H9 (cell line): ENCODE measurements at regions not wholly inside any gene's neighbourhood (a gene's known extent, or its start where the extent isn't known, plus 50 kb on each side); places are given as distances from the start of the nearest gene placed in this dataset.

Experiments
- DNase-seq: peaks from one replicate; pipeline ENCODE4 v3.0.0-alpha.2; 2017
- H2AFZ ChIP-seq: one replicate; pipeline ENCODE4 v1.6.1; 2013; ENCODE audit warnings: mild to moderate bottlenecking, low read length, control low read depth, moderate library complexity
- H2AK5ac ChIP-seq: 2 replicates; pipeline ENCODE4 v1.6.1; 2013; ENCODE audit warnings: low read length, control low read depth, mixed read lengths; ENCODE audit not compliant: insufficient read length
- H2BK120ac ChIP-seq: one replicate; pipeline ENCODE4 v1.6.1; 2013; ENCODE audit warnings: low read depth, mild to moderate bottlenecking, low read length, control low read depth, inconsistent platforms; ENCODE audit not compliant: poor library complexity, severe bottlenecking
- H2BK12ac ChIP-seq: 2 replicates; pipeline ENCODE4 v1.6.1; 2013; ENCODE audit warnings: low read length, control low read depth, mixed read lengths, low read depth; ENCODE audit not compliant: insufficient read length
- H2BK15ac ChIP-seq: 2 replicates; pipeline ENCODE4 v1.6.1; 2013; ENCODE audit warnings: low read depth, low read length, control low read depth
- H2BK20ac ChIP-seq: one replicate; pipeline ENCODE4 v1.6.1; 2013; ENCODE audit warnings: low read depth, mild to moderate bottlenecking, low read length, control low read depth, inconsistent platforms; ENCODE audit not compliant: poor library complexity, severe bottlenecking
- H2BK5ac ChIP-seq: 2 replicates; pipeline ENCODE4 v1.6.1; 2013; ENCODE audit warnings: low read length, control low read depth, mixed read lengths; ENCODE audit not compliant: insufficient read length
- H3K14ac ChIP-seq: 2 replicates; pipeline ENCODE4 v1.6.1; 2013; ENCODE audit warnings: low read length, control low read depth; ENCODE audit not compliant: insufficient read depth
- H3K18ac ChIP-seq: 2 replicates; pipeline ENCODE4 v1.6.1; 2013; ENCODE audit warnings: low read depth, mild to moderate bottlenecking, mixed read lengths, low read length, control low read depth; ENCODE audit not compliant: insufficient read length
- H3K23ac ChIP-seq: 2 replicates; pipeline ENCODE4 v1.6.1; 2013; ENCODE audit warnings: low read length, control low read depth, mixed read lengths, low read depth; ENCODE audit not compliant: insufficient read length
- H3K23me2 ChIP-seq: 2 replicates; pipeline ENCODE4 v1.6.1; 2013; ENCODE audit warnings: low read depth, mild to moderate bottlenecking, mixed read lengths, low read length, control low read depth; ENCODE audit not compliant: insufficient read length, poor library complexity, severe bottlenecking
- H3K27ac ChIP-seq: 2 replicates; pipeline ENCODE4 v1.5.1; 2013; ENCODE audit warnings: low read length, control low read depth, mixed read lengths, low read depth; ENCODE audit not compliant: insufficient read length
- H3K27me3 ChIP-seq: 2 replicates; pipeline ENCODE4 v1.6.1; 2013; ENCODE audit warnings: low read length, control low read depth, inconsistent platforms; ENCODE audit not compliant: insufficient read depth
- H3K4ac ChIP-seq: 2 replicates; pipeline ENCODE4 v1.6.1; 2013; ENCODE audit warnings: low read depth, mild to moderate bottlenecking, control low read depth, inconsistent platforms, low read length, moderate library complexity
- H3K4me1 ChIP-seq: 2 replicates; pipeline ENCODE4 v1.6.1; 2013; ENCODE audit warnings: low read length, control low read depth, inconsistent platforms; ENCODE audit not compliant: insufficient read depth
- H3K4me2 ChIP-seq: 2 replicates; pipeline ENCODE4 v1.6.1; 2013; ENCODE audit warnings: low read length, control low read depth, mixed read lengths; ENCODE audit not compliant: insufficient read length, insufficient read depth
- H3K56ac ChIP-seq: 2 replicates; pipeline ENCODE4 v1.6.1; 2013; ENCODE audit warnings: low read depth, mild to moderate bottlenecking, mixed read lengths, low read length, control low read depth; ENCODE audit not compliant: insufficient read length
- H3K79me1 ChIP-seq: 2 replicates; pipeline ENCODE4 v1.6.1; 2013; ENCODE audit warnings: low read depth, mild to moderate bottlenecking, moderate library complexity, low read length, control low read depth, inconsistent platforms; ENCODE audit not compliant: insufficient read depth, poor library complexity, severe bottlenecking
- H3K79me2 ChIP-seq: 2 replicates; pipeline ENCODE4 v1.6.1; 2013; ENCODE audit warnings: low read length, control low read depth, inconsistent platforms; ENCODE audit not compliant: insufficient read depth
- H3K9ac ChIP-seq: 2 replicates; pipeline ENCODE4 v1.6.1; 2013; ENCODE audit warnings: low read length, control low read depth, mixed read lengths; ENCODE audit not compliant: insufficient read length; ENCODE audit errors: extremely low read depth
- H3K9me3 ChIP-seq: one replicate; pipeline ENCODE4 v1.6.1; 2013; ENCODE audit warnings: low read depth, low read length, inconsistent platforms; ENCODE audit not compliant: control insufficient read depth
- H3T11ph ChIP-seq: one replicate; pipeline ENCODE4 v1.6.1; 2013; ENCODE audit warnings: mild to moderate bottlenecking, low read length, control low read depth, inconsistent platforms
- H4K20me1 ChIP-seq: one replicate; pipeline ENCODE4 v1.6.1; 2013; ENCODE audit not compliant: control insufficient read depth, insufficient read length, insufficient read depth
- H4K5ac ChIP-seq: 2 replicates; pipeline ENCODE4 v1.6.1; 2013; ENCODE audit warnings: low read depth, mild to moderate bottlenecking, mixed read lengths, low read length, control low read depth; ENCODE audit not compliant: insufficient read length
- H4K8ac ChIP-seq: replicated peaks from 2 replicates; pipeline ENCODE4 v1.6.1; 2013; ENCODE audit warnings: low read length, control low read depth, mixed read lengths, low read depth; ENCODE audit not compliant: insufficient read length
- H4K91ac ChIP-seq: 2 replicates; pipeline ENCODE4 v1.6.1; 2013; ENCODE audit warnings: low read depth, mild to moderate bottlenecking, moderate library complexity, mixed read lengths, low read length, control low read depth; ENCODE audit not compliant: insufficient read length
- H3K27ac Mint-ChIP-seq, 3 experiments: 2 replicates in 2 of 3; 3 replicates in 1 of 3; pipeline ENCODE4 v1.8.0; 2020 to 2021; ENCODE audit warnings: mixed read lengths in 3 of 3, mild to moderate bottlenecking in 1 of 3, moderate library complexity in 1 of 3
- H3K27me3 Mint-ChIP-seq: 2 replicates; pipeline ENCODE4 v1.8.0; 2021; ENCODE audit warnings: low read depth, mild to moderate bottlenecking, moderate library complexity, mixed read lengths
- H3K36me3 Mint-ChIP-seq, 3 experiments: 2 replicates in 2 of 3; 3 replicates in 1 of 3; pipeline ENCODE4 v1.8.0; 2020 to 2021; ENCODE audit warnings: low read depth in 3 of 3, mixed read lengths in 3 of 3; ENCODE audit not compliant: insufficient read depth in 1 of 3
- H3K4me1 Mint-ChIP-seq, 2 experiments: 2 replicates each; pipeline ENCODE4 v1.8.0; 2020; ENCODE audit warnings: mixed read lengths in 2 of 2
- H3K4me3 Mint-ChIP-seq, 2 experiments: 2 replicates in 1 of 2; 3 replicates in 1 of 2; pipeline ENCODE4 v1.8.0; 2020 to 2021; ENCODE audit warnings: mild to moderate bottlenecking in 2 of 2, mixed read lengths in 2 of 2, moderate library complexity in 1 of 2
- H3K9me3 Mint-ChIP-seq, 2 experiments: 2 replicates in 1 of 2; 3 replicates in 1 of 2; pipeline ENCODE4 v1.8.0; 2020; ENCODE audit warnings: mild to moderate bottlenecking in 2 of 2, mixed read lengths in 2 of 2, moderate library complexity in 1 of 2
- WGBS: extraction: QIAGEN DNeasy Blood & Tissue Kit; methylation state at CpG from one replicate; pipeline ENCODE4 v1.1.7; 2013; ENCODE audit warnings: missing lambda C conversion rate, low lambda C conversion rate, mixed read lengths; ENCODE audit not compliant: insufficient read length; ENCODE audit errors: extremely low coverage; 5-methylcytosine and 5-hydroxymethylcytosine counted together
- TF ChIP-seq, protein P1 (sequence below): fragments of 200-600 bp; sonication (generic); conservative IDR thresholded peaks from 3 replicates; pipeline ENCODE4 v1.8.0; 2021; ENCODE audit warnings: antibody characterized with exemption, mild to moderate bottlenecking

DNA sequence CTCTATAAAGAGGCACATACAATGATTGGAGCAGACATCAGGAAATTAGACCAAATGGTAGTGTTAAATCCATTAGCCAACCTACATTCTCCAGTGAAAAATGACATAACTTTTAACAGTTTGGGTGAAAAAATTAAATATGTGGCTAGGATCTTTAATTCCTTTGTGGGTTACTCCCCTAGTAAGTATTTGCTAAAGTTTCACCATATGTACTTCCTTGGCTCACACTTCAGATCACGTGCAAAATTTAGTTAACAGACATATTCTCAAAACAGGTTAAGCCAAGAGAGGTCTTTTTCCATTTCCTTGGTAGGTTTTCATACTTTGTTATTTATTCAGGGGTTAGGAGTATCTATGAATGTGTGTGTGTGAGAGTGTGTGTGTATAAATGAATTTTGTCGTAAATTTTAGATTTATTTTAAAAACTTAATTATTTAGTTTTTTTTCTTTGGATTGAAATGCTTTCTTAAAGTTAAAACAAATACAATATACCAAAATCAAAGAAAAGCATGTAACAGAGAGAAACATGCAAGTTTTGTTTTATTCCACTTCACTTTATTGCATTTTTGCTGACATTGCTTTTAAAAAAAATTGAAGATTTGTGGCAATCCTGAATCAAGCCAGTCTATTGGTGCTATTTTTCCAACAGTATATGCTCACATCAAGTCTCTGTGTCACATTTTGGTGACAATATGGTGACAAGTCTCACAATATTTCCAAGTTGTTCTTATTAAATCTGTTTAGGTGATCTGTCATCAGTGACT, 258.7 kb downstream of the FLRT2 start:
- Histone ChIP-seq H3T11ph (no peak overlapping the region), H3K14ac (no peak overlapping the region), H3K27ac (no peak overlapping the region), H2BK20ac (no peak overlapping the region), H3K9ac (no peak overlapping the region), H3K4me2 (no peak overlapping the region), H2BK12ac (no peak overlapping the region), H3K27me3 (no peaks in the 10 kb centered on the region), H3K56ac (no peak overlapping the region), H3K23ac (no peak overlapping the region), H4K8ac (no peak overlapping the region), H3K4ac (no peak overlapping the region), H4K91ac (no peak overlapping the region), H2AK5ac (no peak overlapping the region), H4K5ac (no peak overlapping the region), H2BK15ac (no peak overlapping the region), H3K4me1 (no peaks in the 10 kb centered on the region), H3K9me3 (no peaks in the 10 kb centered on the region), H3K18ac (no peak overlapping the region), H2BK5ac (no peak overlapping the region), H4K20me1 (no peaks in the 10 kb centered on the region), H2AFZ (no peak overlapping the region), H3K79me2 (no peaks in the 10 kb centered on the region), H3K79me1 (no peaks in the 10 kb centered on the region), H2BK120ac (no peak overlapping the region), H3K23me2 (no peaks in the 10 kb centered on the region)
- no peaks in the 10 kb centered on the region for H3K27me3 Mint-ChIP-seq
- H3K36me3 Mint-ChIP-seq = no peaks in the 10 kb centered on the region
- TF ChIP-seq, protein P1, sequence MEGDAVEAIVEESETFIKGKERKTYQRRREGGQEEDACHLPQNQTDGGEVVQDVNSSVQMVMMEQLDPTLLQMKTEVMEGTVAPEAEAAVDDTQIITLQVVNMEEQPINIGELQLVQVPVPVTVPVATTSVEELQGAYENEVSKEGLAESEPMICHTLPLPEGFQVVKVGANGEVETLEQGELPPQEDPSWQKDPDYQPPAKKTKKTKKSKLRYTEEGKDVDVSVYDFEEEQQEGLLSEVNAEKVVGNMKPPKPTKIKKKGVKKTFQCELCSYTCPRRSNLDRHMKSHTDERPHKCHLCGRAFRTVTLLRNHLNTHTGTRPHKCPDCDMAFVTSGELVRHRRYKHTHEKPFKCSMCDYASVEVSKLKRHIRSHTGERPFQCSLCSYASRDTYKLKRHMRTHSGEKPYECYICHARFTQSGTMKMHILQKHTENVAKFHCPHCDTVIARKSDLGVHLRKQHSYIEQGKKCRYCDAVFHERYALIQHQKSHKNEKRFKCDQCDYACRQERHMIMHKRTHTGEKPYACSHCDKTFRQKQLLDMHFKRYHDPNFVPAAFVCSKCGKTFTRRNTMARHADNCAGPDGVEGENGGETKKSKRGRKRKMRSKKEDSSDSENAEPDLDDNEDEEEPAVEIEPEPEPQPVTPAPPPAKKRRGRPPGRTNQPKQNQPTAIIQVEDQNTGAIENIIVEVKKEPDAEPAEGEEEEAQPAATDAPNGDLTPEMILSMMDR = no peak
- no peak overlapping the region for H3K27ac Mint-ChIP-seq
- 0 out of 4 replicates have a peak, but pooled peaks cover 0 to 2% of the 10 kb centered on the region in 2 experiments for H3K4me1 Mint-ChIP-seq
- no peaks in the 10 kb centered on the region for H3K9me3 Mint-ChIP-seq
- 100% methylated on average over 1 of the region's 2 CpGs for WGBS
- H3K4me3 Mint-ChIP-seq = no peak overlapping the region
- no peak for DNase-seq
